ENCODE measurements at regions not wholly inside any gene's neighbourhood (a gene's known extent, or its start where the extent isn't known, plus 50 kb on each side); places are given as distances from the start of the nearest gene placed in this dataset.

- ATAC-seq: peak; percentile 54
- peak; percentile 42 for DNase-seq
Measured at GRCh38 chr12:30874455-30875321, 51.9 kb upstream of the TSPAN11 start.

GRCh38 chr12:30870491-30871265 is 55.9 kb upstream of the TSPAN11 start:
- ATAC-seq (no peak), DNase-seq (no peak)
- intact Hi-C loops (cut with micrococcal nuclease): no loop called here

More at GRCh38 chr12:30874455-30875321, 51.9 kb upstream of the TSPAN11 start:
- intact Hi-C loops (cut with micrococcal nuclease): no loop called here

GRCh38 chr12:30867415-30867814 is 59.1 kb upstream of the TSPAN11 start:
- no peak for ATAC-seq
- no peak for DNase-seq
- intact Hi-C loops (cut with micrococcal nuclease): no loop called here

GRCh38 chr12:30866256-30866655 is 60.3 kb upstream of the TSPAN11 start:
- ATAC-seq: no peak
- intact Hi-C loops (cut with micrococcal nuclease): no loop called here
- DNase-seq: no peak

GRCh38 chr12:30863839-30864238 is 62.7 kb upstream of the TSPAN11 start:
- intact Hi-C loops (cut with micrococcal nuclease): no loop called here
- no peak for DNase-seq
- no peak for ATAC-seq

GRCh38 chr12:30862486-30862885 is 64.1 kb upstream of the TSPAN11 start:
- DNase-seq: peak; percentile 75
- intact Hi-C loops (cut with micrococcal nuclease): no loop called here
- ATAC-seq: peak; percentile 94

GRCh38 chr12:30859226-30859625 is 67.3 kb upstream of the TSPAN11 start:
- intact Hi-C loops (cut with micrococcal nuclease): no loop called here
- ATAC-seq (no peak), DNase-seq (no peak)

GRCh38 chr12:30858471-30858870 is 68.1 kb upstream of the TSPAN11 start:
- intact Hi-C loops (cut with micrococcal nuclease): no loop called here
- no peak for DNase-seq

GRCh38 chr12:30853561-30854133 is 72.9 kb upstream of the TSPAN11 start:
- intact Hi-C loops (cut with micrococcal nuclease): no loop called here
- DNase-seq (no peak), ATAC-seq (no peak)

More at GRCh38 chr12:30858471-30858870, 68.1 kb upstream of the TSPAN11 start:
- no peak for ATAC-seq

- no peak for ATAC-seq
- no peak for DNase-seq
Measured at GRCh38 chr12:30850684-30851083, 75.9 kb upstream of the TSPAN11 start.

GRCh38 chr12:30847259-30847658 is 79.3 kb upstream of the TSPAN11 start:
- ATAC-seq: peak; percentile 29
- intact Hi-C loops (cut with micrococcal nuclease): loop anchor here (5.0 kb wide), 1 partner anchor 140 kb away; no protein-coding TSS in a partner anchor
- DNase-seq: no peak

More at GRCh38 chr12:30850684-30851083, 75.9 kb upstream of the TSPAN11 start:
- intact Hi-C loops (cut with micrococcal nuclease): no loop called here

GRCh38 chr12:30846776-30847175 is 79.8 kb upstream of the TSPAN11 start:
- intact Hi-C loops (cut with micrococcal nuclease): loop anchor here (5.0 kb wide), 1 partner anchor 141 kb away; no protein-coding TSS in a partner anchor
- DNase-seq (no peak), ATAC-seq (no peak)

- DNase-seq: no peak
- ATAC-seq: no peak
- intact Hi-C loops (cut with micrococcal nuclease): loop anchor here (5.0 kb wide), 1 partner anchor 142 kb away; no protein-coding TSS in a partner anchor
Measured at GRCh38 chr12:30845676-30846075, 80.9 kb upstream of the TSPAN11 start.

GRCh38 chr12:30843211-30843610 is 83.3 kb upstream of the TSPAN11 start:
- no peak for ATAC-seq
- no peak for DNase-seq
- intact Hi-C loops (cut with micrococcal nuclease): no loop called here

GRCh38 chr12:30840715-30841114 is 85.8 kb upstream of the TSPAN11 start:
- DNase-seq: no peak
- intact Hi-C loops (cut with micrococcal nuclease): no loop called here
- ATAC-seq: no peak

GRCh38 chr12:30839643-30840220 is 85.0 kb upstream of the CAPRIN2 start:
- DNase-seq (no peak), ATAC-seq (no peak)
- intact Hi-C loops (cut with micrococcal nuclease): no loop called here

- no peak for ATAC-seq
- intact Hi-C loops (cut with micrococcal nuclease): no loop called here
- DNase-seq: no peak
Measured at GRCh38 chr12:30837595-30837994, 82.8 kb upstream of the CAPRIN2 start.

- no peak for ATAC-seq
- no peak for DNase-seq
- intact Hi-C loops (cut with micrococcal nuclease): no loop called here
Measured at GRCh38 chr12:30836656-30837445, 82.1 kb upstream of the CAPRIN2 start.

- ATAC-seq: no peak
- no peak for DNase-seq
- intact Hi-C loops (cut with micrococcal nuclease): no loop called here
Measured at GRCh38 chr12:30835216-30835615, 80.5 kb upstream of the CAPRIN2 start.

All from left ventricle myocardium superior (tissue), 1 donor.